ENCODE measurements at regions not wholly inside any gene's neighbourhood (a gene's known extent, or its start where the extent isn't known, plus 50 kb on each side); places are given as distances from the start of the nearest gene placed in this dataset.
A peak's percentile ranks its signal among the peaks of the same experiment; 100 is the strongest.
"Not testable (repeated sequence)": the region's sequence is repeated elsewhere in the genome, so short reads cannot be mapped to it uniquely, and the experiment has no call there.

DNA sequence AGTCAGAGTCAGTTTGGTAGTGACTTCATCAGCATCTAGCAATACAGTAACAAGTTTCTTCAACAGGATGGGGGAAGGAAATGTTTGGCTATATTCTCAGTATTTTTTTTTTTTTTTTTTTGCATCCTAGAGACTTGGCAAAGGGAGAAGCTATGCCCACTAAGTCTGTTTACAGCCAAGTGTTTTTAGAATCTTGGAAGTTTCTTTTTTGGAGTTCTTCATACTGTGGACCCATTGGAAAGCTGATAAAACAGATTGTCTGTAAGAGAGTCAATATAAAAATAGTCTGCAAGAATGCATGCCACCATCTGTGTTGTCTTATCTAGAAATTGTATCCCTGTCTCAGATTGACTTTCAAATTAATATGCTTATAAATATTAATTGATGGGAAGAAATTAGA is 171.2 kb downstream of the ADCYAP1 start:
- no peaks in the 10 kb centered on the region for H3K36me3 ChIP-seq (ENCODE audit: insufficient read depth)

DNA sequence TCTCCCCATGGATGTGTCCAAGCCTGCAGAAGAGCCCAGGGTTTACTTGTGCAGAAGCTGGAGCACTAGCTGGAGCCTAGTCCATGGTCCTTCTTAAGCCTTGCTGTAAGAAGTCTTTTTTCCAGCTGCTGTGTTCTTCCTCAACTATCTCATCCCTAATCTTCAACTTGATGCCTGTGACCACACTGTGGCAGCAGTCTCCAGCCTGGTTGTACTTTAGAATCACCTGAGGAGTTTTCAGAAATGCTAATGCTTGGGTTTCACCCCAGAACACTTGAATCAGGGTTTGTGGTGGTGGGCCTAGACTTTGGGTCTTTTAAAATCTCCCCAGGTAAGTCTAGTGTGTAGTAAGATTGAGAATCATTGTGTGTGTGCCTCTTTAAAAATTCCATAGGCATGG is 173.6 kb downstream of the ADCYAP1 start:
- no peaks in the 10 kb centered on the region for H3K36me3 ChIP-seq (ENCODE audit: insufficient read depth)
- no peak overlapping the region for H3K4me3 ChIP-seq (ENCODE audit: low read depth, low read length)
- no peaks in the 10 kb centered on the region for H3K4me1 ChIP-seq (ENCODE audit: insufficient read depth)
- no peak overlapping the region for H3K27ac ChIP-seq (ENCODE audit: low read depth)
- no peak for DNase-seq (ENCODE audit: extremely low spot score)

More for the DNA sequence above, 171.2 kb downstream of the ADCYAP1 start:
- H3K27ac ChIP-seq (ENCODE audit: low read depth), result no peak overlapping the region
- no peaks in the 10 kb centered on the region for H3K4me1 ChIP-seq (ENCODE audit: insufficient read depth)
- H3K4me3 ChIP-seq (ENCODE audit: low read depth, low read length), result no peak overlapping the region
- DNase-seq (ENCODE audit: extremely low spot score), result no peak

DNA sequence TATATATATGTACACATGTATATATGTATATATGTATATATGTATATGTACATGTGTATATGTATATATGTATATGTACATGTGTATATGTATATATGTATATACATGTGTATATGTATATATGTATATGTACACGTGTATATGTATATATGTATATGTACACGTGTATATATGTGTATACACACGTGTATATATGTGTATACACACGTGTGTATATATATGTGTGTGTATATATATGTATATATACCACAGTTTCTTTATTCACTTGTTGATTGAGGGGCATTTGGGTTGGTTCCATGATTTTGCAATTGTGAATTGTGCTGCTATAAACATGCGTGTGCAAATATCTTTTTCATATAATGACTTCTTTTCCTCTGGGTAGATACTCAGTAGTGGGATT is 179.0 kb downstream of the ADCYAP1 start:
- not testable (repeated sequence) for DNase-seq (ENCODE audit: extremely low spot score)
- 62% methylated on average over 5 of the region's 5 CpGs for WGBS

DNA sequence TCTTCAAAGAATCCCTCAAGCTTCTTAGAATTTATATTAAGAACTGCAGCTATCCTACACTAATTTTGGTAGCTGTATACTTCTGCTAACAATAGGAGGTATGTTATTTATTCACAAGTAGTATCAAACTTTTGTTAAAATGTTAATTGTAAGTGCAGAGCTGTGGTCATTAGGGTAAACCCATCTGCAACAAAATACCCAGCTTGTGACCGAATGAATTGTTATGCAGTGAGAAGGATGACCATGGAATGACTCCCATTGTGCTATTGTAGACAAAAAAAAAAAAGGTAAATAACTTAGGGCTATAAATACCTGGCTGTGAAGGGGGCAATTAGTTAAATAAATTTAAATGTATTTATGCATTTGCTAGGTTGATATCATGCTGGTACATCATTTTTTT is 186.1 kb downstream of the ADCYAP1 start:
- 62% methylated on average over 1 of the region's 1 CpG for WGBS
- Histone ChIP-seq H3K4me1 (ENCODE audit: insufficient read depth) (no peaks in the 10 kb centered on the region), H3K36me3 (ENCODE audit: insufficient read depth) (no peaks in the 10 kb centered on the region), H3K4me3 (ENCODE audit: low read depth, low read length) (no peak overlapping the region), H3K27ac (ENCODE audit: low read depth) (no peak overlapping the region)
- DNase-seq (ENCODE audit: extremely low spot score), result no peak

More for the DNA sequence above, 179.0 kb downstream of the ADCYAP1 start:
- not testable (repeated sequence) for H3K4me3 ChIP-seq (ENCODE audit: low read depth, low read length); H3K27ac ChIP-seq (ENCODE audit: low read depth); H3K4me1 ChIP-seq (ENCODE audit: insufficient read depth); H3K36me3 ChIP-seq (ENCODE audit: insufficient read depth)

DNA sequence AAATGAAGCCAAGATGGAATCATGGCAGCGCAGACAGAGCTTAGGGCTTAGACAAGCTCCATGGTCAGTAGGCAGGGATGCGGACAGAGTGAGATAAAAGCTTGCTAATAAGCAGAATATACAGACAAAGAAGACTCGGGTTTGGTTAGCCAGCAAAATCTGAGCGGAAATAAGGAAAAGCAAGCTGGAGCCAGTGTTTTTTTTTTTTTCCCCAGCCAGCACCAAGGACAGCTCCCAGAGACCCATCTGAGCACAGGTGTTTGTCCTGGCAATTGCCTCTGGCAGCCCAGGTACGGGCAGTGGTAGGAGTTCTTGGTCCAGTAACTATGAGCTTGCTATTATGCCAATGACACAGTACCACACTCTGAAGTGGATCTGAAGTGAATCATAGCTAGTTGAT is 187.6 kb downstream of the ADCYAP1 start:
- Histone ChIP-seq H3K36me3 (ENCODE audit: insufficient read depth) (no peaks in the 10 kb centered on the region), H3K27ac (ENCODE audit: low read depth) (no peak overlapping the region), H3K4me1 (ENCODE audit: insufficient read depth) (no peaks in the 10 kb centered on the region), H3K4me3 (ENCODE audit: low read depth, low read length) (no peak overlapping the region)
- 64% methylated on average over 5 of the region's 5 CpGs for WGBS
- no peak for DNase-seq (ENCODE audit: extremely low spot score)

DNA sequence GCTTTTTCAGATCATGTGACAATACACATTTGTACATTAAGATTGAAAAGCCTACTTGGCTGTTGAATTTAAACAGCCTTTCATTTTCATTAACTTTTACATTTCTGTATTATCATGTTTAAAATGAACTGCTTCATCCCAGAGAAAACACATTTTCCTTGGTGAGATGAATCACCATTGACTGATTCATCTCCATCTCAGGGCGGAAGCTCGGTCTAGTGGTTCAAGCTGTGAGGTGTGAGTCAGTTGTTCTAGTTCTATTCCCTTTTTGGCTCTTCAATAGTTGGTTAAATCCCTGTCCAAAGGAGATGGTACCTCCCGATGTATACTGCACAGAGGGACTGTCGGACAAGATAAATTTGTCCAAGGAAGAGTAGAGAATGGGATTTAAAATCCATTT is 189.7 kb downstream of the ADCYAP1 start:
- DNase-seq (ENCODE audit: extremely low spot score), result no peak
- no peaks in the 10 kb centered on the region for H3K4me1 ChIP-seq (ENCODE audit: insufficient read depth)
- no peaks in the 10 kb centered on the region for H3K36me3 ChIP-seq (ENCODE audit: insufficient read depth)
- H3K4me3 ChIP-seq (ENCODE audit: low read depth, low read length), result no peak overlapping the region
- H3K27ac ChIP-seq (ENCODE audit: low read depth), result no peak overlapping the region
- WGBS, result 70% methylated on average over 4 of the region's 4 CpGs

DNA sequence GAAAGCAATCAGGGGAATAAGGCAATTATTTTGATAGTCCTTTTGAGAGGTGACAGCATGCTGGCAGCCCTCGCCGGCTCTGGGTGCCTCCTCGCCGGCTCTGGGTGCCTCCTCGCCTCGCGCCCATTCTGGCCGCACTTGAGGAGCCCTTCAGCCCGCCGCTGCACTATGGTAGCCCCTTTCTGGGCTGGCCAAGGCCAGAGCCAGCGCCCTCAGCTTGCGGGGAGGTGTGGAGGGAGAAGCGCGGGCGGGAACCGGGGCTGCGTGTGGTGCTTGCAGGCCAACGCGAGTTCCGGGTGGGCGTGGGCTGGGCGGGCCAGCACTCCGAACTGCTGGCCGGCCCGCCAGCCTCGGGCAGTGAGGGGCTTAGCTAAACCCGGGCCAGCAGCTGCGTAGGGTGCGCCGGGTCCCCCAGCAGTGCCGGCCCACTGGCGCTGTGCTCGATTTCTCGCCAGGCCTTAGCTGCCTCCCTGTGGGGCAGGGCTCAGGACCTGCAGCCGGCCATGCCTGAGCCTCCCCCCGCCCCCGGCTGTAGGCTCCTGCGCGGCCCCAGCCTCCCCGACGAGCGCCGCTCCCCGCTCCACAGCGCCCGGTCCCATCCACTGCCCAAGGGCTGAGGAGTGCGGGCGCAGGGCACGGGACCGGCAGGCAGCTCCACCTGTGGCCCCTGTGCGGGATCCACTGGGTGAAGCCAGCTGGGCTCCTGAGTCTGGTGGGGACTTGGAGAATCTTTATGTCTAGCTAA is 193.5 kb downstream of the ADCYAP1 start:
- not testable (repeated sequence) for H3K4me1 ChIP-seq (ENCODE audit: insufficient read depth); H3K36me3 ChIP-seq (ENCODE audit: insufficient read depth); H3K4me3 ChIP-seq (ENCODE audit: low read depth, low read length); DNase-seq (ENCODE audit: extremely low spot score); H3K27ac ChIP-seq (ENCODE audit: low read depth)
- 95% methylated on average over 51 of the region's 51 CpGs for WGBS

DNA sequence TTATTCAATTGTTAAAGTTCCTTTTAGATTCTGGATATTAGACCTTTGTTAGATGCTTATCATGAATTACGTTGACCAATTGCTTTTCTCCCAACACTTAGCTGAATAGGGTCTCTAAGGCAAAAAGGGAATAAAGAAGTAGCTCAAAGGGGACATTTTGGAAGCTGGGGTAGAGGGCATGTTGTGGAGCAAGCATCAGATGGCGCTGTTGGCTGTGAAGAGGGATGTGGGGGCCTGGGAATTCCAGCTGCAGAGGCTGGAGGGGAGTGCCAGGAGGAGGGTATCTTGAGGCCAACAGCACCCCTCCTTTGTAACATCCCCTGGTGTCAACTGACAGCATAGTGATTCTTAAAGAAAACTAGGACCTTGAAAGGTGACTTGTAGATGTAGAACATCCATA is 198.2 kb downstream of the ADCYAP1 start:
- DNase-seq (ENCODE audit: extremely low spot score), result no peak
- H3K4me1 ChIP-seq (ENCODE audit: insufficient read depth), result no peaks in the 10 kb centered on the region
- no peak overlapping the region for H3K27ac ChIP-seq (ENCODE audit: low read depth)
- H3K36me3 ChIP-seq (ENCODE audit: insufficient read depth), result no peaks in the 10 kb centered on the region
- no peak overlapping the region for H3K4me3 ChIP-seq (ENCODE audit: low read depth, low read length)
- 84% methylated on average over 2 of the region's 2 CpGs for WGBS

DNA sequence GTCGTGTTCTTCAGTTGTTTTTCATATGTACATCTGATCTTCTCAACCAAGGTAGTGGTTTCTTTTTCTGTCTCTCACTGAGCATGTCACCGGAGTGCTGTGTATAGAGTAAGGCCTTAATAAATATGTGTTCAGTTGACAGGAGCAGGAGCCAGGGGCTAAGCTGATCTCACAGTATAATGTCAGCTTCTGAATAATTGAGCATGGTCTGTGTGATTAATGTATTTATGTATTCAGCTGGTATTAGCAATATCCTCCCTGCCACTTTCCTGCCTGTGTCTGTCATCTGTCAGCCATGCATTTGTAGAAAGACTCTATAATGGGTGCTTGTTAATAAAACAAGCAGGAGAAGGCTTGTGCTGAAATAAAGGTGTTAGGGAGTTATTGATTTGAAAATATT is 198.9 kb downstream of the ADCYAP1 start:
- H3K36me3 ChIP-seq (ENCODE audit: insufficient read depth), result no peaks in the 10 kb centered on the region
- H3K27ac ChIP-seq (ENCODE audit: low read depth), result no peak overlapping the region
- H3K4me1 ChIP-seq (ENCODE audit: insufficient read depth), result no peaks in the 10 kb centered on the region
- no peak overlapping the region for H3K4me3 ChIP-seq (ENCODE audit: low read depth, low read length)
- DNase-seq (ENCODE audit: extremely low spot score), result no peak
- WGBS, result 23% methylated on average over 2 of the region's 2 CpGs

DNA sequence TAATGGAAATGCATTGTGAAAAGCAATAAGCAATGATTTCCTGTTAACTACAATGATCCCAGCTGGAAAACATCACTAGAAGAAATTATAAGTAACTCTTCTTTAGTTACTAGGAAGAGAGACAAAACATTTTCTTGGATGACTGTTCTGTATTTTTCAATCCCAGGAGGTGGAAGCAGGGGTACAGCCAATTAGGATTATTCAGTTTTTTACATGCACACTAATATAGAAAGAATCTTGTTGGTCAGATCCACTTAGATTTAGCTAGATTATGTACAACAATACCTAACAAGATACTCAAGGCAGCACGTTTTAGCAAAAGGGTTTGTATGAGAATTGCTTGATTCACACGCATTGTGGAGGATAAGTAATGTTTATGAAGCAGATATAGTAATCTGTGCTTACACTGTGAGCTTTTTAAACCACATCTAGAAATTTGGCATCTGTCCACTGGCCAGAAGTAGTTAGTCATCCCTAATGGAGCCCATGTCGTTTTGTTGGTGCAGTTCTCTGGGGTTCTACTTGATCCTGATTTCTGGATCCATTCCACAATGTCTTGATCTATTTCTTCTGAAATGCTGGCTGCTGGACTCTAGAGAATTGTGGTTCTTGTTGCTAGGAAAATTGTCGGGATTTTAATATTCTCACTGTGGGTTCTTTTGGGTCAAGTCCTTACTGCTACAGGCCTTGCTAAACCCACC is 199.7 kb downstream of the ADCYAP1 start:
- WGBS, result 30% methylated on average over 4 of the region's 4 CpGs
- H3K36me3 ChIP-seq (ENCODE audit: insufficient read depth), result no peaks in the 10 kb centered on the region
- H3K4me3 ChIP-seq (ENCODE audit: low read depth, low read length), result no peak overlapping the region
- peak; percentile 14 for DNase-seq (ENCODE audit: extremely low spot score)
- no peaks in the 10 kb centered on the region for H3K4me1 ChIP-seq (ENCODE audit: insufficient read depth)
- H3K27ac ChIP-seq (ENCODE audit: low read depth), result no peak overlapping the region

DNA sequence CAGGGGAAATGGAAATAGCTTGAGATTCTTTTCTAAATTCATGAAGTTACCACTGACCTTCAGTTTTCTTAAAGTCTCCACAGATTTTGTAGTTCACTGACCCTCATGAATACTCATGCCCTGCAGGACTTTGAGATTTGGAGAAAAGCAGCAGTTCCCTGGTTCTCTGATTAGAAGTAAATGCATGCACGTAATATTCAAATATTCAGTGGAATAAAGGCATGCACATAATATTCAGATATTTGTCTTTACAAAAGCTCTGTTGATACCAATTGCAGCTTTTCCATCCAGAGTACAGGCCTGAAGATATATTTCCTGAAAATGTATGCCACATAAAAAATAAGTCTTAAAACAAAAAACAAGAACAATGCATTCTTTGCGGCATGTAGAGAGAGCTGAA is 219.8 kb downstream of the ADCYAP1 start:
- WGBS, result 88% methylated on average over 2 of the region's 2 CpGs
- H3K4me1 ChIP-seq (ENCODE audit: insufficient read depth), result no peaks in the 10 kb centered on the region
- H3K36me3 ChIP-seq (ENCODE audit: insufficient read depth), result no peaks in the 10 kb centered on the region
- H3K27ac ChIP-seq (ENCODE audit: low read depth), result no peak overlapping the region
- DNase-seq (ENCODE audit: extremely low spot score), result no peak
- no peak overlapping the region for H3K4me3 ChIP-seq (ENCODE audit: low read depth, low read length)

DNA sequence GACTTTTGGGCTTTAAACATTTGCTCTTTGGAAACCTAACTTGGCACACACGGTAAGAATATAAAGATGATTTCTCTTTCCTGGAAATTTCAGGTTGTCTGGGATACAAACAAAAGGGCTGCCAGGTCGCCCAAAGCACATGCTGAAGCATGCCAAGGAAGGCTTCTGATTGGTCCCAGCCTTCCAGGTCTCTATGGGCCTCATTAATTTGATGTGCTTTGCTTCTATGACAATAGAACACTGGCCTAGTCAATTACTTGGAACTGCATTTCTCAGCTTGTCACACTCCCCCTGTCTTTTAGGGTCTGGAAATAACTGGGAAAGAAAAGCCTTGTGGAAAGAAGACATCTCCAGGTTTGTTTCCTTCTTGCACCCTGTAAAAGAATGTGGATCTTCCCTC is 228.9 kb downstream of the ADCYAP1 start:
- WGBS, result 56% methylated on average over 2 of the region's 2 CpGs
- Histone ChIP-seq H3K4me3 (ENCODE audit: low read depth, low read length) (no peak overlapping the region), H3K27ac (ENCODE audit: low read depth) (no peak overlapping the region), H3K4me1 (ENCODE audit: insufficient read depth) (no peaks in the 10 kb centered on the region), H3K36me3 (ENCODE audit: insufficient read depth) (no peaks in the 10 kb centered on the region)
- no peak for DNase-seq (ENCODE audit: extremely low spot score)

DNA sequence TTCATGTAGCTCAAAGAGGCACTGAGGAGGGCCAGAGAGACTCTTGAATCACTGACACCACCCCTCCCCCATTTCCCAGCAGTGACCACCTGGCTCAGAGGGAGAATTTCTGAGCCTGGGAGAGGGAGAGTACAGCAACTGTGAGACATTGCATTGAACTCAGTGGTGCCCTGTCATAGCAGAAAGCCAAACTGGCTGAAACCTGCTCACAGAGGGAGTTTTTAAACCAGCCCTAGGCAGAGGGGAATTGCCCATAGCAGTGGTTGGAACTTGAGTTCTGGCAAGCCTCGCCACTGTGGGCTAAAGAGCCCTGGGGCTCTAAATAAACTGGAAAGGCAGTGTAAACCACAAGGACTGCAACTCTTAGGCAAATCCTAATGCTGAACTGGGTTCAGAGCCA is 243.1 kb downstream of the ADCYAP1 start:
- H3K4me1 ChIP-seq (ENCODE audit: insufficient read depth), result no peaks in the 10 kb centered on the region
- 74% methylated on average over 1 of the region's 1 CpG for WGBS
- H3K4me3 ChIP-seq (ENCODE audit: low read depth, low read length), result no peak overlapping the region
- H3K36me3 ChIP-seq (ENCODE audit: insufficient read depth), result no peaks in the 10 kb centered on the region
- H3K27ac ChIP-seq (ENCODE audit: low read depth), result no peak overlapping the region
- no peak for DNase-seq (ENCODE audit: extremely low spot score)

DNA sequence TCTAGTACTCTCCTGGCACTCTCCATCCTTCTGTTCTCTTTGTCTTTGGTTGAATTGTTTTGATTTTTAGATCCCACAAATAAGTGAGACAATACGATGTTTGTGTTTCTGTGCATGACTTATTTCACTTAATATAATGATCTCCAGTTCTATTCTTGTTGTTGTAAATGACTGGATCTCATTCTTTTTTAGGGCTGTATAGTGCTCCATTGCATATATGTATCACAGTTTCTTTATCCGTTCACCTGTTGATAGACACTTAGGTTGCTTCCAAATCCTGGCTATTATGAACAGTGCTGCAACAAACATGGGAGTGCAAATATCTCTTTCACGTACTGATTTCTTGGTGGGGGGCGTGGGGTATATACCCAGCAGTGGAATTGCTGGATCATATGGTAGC is 245.0 kb downstream of the ADCYAP1 start:
- Histone ChIP-seq H3K36me3 (ENCODE audit: insufficient read depth) (no peaks in the 10 kb centered on the region), H3K27ac (ENCODE audit: low read depth) (no peak overlapping the region), H3K4me3 (ENCODE audit: low read depth, low read length) (no peak overlapping the region), H3K4me1 (ENCODE audit: insufficient read depth) (no peaks in the 10 kb centered on the region)
- 94% methylated on average over 4 of the region's 4 CpGs for WGBS
- DNase-seq (ENCODE audit: extremely low spot score), result no peak

Data from urinary bladder (tissue), 3 donors.